ENCODE measurements at regions not wholly inside any gene's neighbourhood (a gene's known extent, or its start where the extent isn't known, plus 50 kb on each side); places are given as distances from the start of the nearest gene placed in this dataset.

DNA sequence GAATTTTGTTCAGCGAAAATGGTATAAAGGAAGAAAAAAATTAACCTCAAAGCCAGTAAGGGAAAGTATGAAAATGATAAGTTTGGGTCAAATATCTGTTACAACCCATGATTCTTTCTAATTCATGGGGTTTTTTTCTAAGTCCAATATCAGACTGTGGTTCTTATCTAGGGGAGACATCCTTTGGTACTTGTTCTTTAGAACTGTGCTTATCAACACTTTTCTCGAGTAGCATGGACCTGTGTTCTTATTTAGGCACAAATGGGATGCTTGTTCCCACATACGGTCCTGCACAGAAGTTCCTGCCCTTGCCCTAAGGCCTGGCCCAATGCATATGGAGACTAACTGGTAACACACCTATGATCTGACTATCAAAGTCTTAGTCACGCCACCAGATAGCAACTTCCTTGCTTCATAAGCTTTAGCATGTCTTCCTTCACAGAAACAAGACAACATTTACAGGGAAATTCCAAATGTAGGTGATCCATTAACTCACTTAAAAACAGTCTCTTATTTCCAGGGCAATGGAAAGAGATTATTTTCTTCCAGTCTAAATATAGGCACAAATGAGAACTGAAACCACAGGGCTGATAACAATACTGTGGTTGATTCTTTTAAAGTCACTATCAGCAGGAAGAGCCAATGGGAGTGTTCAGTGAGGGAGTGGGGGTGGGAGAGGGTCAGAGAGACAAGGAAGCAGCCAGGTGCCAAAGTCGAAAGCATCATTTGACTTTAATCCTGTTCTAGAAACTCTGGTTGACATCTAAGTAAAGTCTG, 268.8 kb upstream of the ANKRD55 start:
- Histone ChIP-seq H4K20me1 (replicated peaks; ENCODE audit: control insufficient read depth, insufficient read depth, low read length) (no peaks in the 10 kb centered on the region), H3K27me3 (ENCODE audit: control insufficient read depth in 2 of 2, insufficient read depth in 2 of 2, low read length in 2 of 2) (no peaks in the 10 kb centered on the region), H3K36me3 (ENCODE audit: control insufficient read depth, insufficient read depth, low read length) (no peaks in the 10 kb centered on the region), H3K4me1 (replicated peaks in 1 of 2; ENCODE audit: control insufficient read depth in 2 of 2, insufficient read depth in 2 of 2, low read length in 2 of 2) (peaks cover 2 to 7% of the 10 kb centered on the region in 2 experiments; a peak in 4 of 5 replicates), H3K4me2 (ENCODE audit: insufficient read depth, low read length) (peak overlapping the region; percentile 38; the same call in 1 of the 2 replicates), H3K27ac (ENCODE audit: extremely low read depth, low read depth, low read length) (no peak overlapping the region), H3K9me1 (ENCODE audit: control insufficient read depth, insufficient read depth, low read length) (no peaks in the 10 kb centered on the region), H3K9ac (ENCODE audit: insufficient read depth in 1 of 2, low read depth in 2 of 2, low read length in 2 of 2) (no peak overlapping the region), H3K9me3 (replicated peaks; ENCODE audit: control insufficient read depth, insufficient read depth, low read depth, low read length) (peaks cover 3% of the 10 kb centered on the region; the same call in 1 of the 2 replicates), H3K4me3 (no peak overlapping the region), H2AFZ (ENCODE audit: low read depth, low read length) (no peak overlapping the region), H3K79me2 (ENCODE audit: control insufficient read depth, insufficient read depth, low read length) (no peaks in the 10 kb centered on the region)
- 0% methylated on average over 5 of the region's 5 CpGs for WGBS (ENCODE audit: insufficient coverage, low coverage, missing lambda C conversion rate)
- ChIA-PET CTCF (ENCODE audit: low intra/inter-chr PET ratio) (no interaction called here), POLR2A (interaction anchor here (1.0 kb wide), 1 partner anchor 16 kb away, joined by 3 read pairs; no protein-coding TSS in a partner anchor)
- ATAC-seq, result peak; percentile 47; the same call in 1 of the 3 replicates
- DNase-seq (ENCODE audit: extremely low read depth in 1 of 4, low spot score in 3 of 4), result peak in 2 of 4 experiments; percentile 51 to 58
- intact Hi-C loops (cut with micrococcal nuclease), result no loop called here
- in situ Hi-C loops (cut with MboI), result no loop called here
- FAIRE-seq, result no peak
- no TSS peak for BruUV-seq (replicated peaks)
- TF ChIP-seq MTA1 (IDR thresholded peaks at IDR 0.05; ENCODE audit: borderline replicate concordance) (no peak), HNRNPUL1 (IDR thresholded peaks at IDR 0.05; ENCODE audit: low read length) (no peak), KLF1 (tag; IDR thresholded peaks at IDR 0.05) (no peak), FOSL1 (tag; conservative IDR thresholded peaks at IDR 0.05) (peak; percentile 42; the same call in 1 of the 2 replicates), HNRNPH1 (optimal IDR thresholded peaks at IDR 0.05; ENCODE audit: low read depth, low read length) (no peak), MECOM (CRISPR knock-in tag; IDR thresholded peaks at IDR 0.05) (no peak), ZC3H8 (IDR thresholded peaks at IDR 0.05) (no peak), ZBTB1 (CRISPR knock-in tag; IDR thresholded peaks at IDR 0.05; ENCODE audit: borderline replicate concordance, low read depth) (no peak), JUND (IDR thresholded peaks at IDR 0.05; ENCODE audit: borderline replicate concordance, low read depth, low read length) (no peak), JUND (tag; IDR thresholded peaks at IDR 0.05; ENCODE audit: borderline replicate concordance, low read depth, low read length) (peak; percentile 20; the same call in 1 of the 3 replicates)
- TF ChIP-seq, protein P1, sequence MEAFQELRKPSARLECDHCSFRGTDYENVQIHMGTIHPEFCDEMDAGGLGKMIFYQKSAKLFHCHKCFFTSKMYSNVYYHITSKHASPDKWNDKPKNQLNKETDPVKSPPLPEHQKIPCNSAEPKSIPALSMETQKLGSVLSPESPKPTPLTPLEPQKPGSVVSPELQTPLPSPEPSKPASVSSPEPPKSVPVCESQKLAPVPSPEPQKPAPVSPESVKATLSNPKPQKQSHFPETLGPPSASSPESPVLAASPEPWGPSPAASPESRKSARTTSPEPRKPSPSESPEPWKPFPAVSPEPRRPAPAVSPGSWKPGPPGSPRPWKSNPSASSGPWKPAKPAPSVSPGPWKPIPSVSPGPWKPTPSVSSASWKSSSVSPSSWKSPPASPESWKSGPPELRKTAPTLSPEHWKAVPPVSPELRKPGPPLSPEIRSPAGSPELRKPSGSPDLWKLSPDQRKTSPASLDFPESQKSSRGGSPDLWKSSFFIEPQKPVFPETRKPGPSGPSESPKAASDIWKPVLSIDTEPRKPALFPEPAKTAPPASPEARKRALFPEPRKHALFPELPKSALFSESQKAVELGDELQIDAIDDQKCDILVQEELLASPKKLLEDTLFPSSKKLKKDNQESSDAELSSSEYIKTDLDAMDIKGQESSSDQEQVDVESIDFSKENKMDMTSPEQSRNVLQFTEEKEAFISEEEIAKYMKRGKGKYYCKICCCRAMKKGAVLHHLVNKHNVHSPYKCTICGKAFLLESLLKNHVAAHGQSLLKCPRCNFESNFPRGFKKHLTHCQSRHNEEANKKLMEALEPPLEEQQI (IDR thresholded peaks at IDR 0.05), result no peak
- TF ChIP-seq, protein P2, sequence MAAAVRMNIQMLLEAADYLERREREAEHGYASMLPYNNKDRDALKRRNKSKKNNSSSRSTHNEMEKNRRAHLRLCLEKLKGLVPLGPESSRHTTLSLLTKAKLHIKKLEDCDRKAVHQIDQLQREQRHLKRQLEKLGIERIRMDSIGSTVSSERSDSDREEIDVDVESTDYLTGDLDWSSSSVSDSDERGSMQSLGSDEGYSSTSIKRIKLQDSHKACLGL (CRISPR knock-in tag; IDR thresholded peaks at IDR 0.05; ENCODE audit: borderline replicate concordance, poor library complexity, severe bottlenecking), result no peak
- TF ChIP-seq, protein P3, sequence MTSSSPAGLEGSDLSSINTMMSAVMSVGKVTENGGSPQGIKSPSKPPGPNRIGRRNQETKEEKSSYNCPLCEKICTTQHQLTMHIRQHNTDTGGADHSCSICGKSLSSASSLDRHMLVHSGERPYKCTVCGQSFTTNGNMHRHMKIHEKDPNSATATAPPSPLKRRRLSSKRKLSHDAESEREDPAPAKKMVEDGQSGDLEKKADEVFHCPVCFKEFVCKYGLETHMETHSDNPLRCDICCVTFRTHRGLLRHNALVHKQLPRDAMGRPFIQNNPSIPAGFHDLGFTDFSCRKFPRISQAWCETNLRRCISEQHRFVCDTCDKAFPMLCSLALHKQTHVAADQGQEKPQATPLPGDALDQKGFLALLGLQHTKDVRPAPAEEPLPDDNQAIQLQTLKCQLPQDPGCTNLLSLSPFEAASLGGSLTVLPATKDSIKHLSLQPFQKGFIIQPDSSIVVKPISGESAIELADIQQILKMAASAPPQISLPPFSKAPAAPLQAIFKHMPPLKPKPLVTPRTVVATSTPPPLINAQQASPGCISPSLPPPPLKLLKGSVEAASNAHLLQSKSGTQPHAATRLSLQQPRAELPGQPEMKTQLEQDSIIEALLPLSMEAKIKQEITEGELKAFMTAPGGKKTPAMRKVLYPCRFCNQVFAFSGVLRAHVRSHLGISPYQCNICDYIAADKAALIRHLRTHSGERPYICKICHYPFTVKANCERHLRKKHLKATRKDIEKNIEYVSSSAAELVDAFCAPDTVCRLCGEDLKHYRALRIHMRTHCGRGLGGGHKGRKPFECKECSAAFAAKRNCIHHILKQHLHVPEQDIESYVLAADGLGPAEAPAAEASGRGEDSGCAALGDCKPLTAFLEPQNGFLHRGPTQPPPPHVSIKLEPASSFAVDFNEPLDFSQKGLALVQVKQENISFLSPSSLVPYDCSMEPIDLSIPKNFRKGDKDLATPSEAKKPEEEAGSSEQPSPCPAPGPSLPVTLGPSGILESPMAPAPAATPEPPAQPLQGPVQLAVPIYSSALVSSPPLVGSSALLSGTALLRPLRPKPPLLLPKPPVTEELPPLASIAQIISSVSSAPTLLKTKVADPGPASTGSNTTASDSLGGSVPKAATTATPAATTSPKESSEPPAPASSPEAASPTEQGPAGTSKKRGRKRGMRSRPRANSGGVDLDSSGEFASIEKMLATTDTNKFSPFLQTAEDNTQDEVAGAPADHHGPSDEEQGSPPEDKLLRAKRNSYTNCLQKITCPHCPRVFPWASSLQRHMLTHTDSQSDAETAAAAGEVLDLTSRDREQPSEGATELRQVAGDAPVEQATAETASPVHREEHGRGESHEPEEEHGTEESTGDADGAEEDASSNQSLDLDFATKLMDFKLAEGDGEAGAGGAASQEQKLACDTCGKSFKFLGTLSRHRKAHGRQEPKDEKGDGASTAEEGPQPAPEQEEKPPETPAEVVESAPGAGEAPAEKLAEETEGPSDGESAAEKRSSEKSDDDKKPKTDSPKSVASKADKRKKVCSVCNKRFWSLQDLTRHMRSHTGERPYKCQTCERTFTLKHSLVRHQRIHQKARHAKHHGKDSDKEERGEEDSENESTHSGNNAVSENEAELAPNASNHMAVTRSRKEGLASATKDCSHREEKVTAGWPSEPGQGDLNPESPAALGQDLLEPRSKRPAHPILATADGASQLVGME (CRISPR knock-in tag; IDR thresholded peaks at IDR 0.05), result no peak

Data from K562 (cell line).